HG03139 (cell line): ENCODE measurements at regions not wholly inside any gene's neighbourhood (a gene's known extent, or its start where the extent isn't known, plus 50 kb on each side); places are given as distances from the start of the nearest gene placed in this dataset.
"Not testable (repeated sequence)": the region's sequence is repeated elsewhere in the genome, so short reads cannot be mapped to it uniquely, and the experiment has no call there.

Experiments used
- ATAC-seq: cut with Tn5 transposase; IDR thresholded peaks from one replicate; pipeline ENCODE4 v1.9.1; 2021; ENCODE audit not compliant: unreplicated experiment

- no peak for ATAC-seq
Measured at GRCh38 chr18:42305869-42306593, 351.0 kb downstream of the PIK3C3 start.

DNA sequence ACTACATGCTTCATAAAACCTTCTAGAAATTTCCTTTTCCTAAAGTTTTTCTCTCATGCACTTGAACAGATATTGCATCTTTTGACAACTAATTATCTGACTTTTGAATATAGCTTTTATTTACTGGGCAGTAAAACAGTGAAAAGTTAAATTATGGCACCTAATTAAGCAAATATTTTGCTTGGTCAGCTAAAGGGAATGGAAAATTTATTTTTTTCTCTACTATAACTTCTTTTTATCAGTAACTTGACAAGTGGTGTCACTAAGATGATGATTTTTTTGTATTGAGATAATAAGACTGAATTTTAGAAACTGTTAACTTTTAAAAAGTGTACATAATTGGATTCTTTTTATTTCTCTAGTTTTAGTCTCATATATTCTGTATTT, 351.6 kb downstream of the PIK3C3 start:
- ATAC-seq: no peak

- ATAC-seq: no peak
Measured at GRCh38 chr18:42310956-42311355, 355.9 kb downstream of the PIK3C3 start.

DNA sequence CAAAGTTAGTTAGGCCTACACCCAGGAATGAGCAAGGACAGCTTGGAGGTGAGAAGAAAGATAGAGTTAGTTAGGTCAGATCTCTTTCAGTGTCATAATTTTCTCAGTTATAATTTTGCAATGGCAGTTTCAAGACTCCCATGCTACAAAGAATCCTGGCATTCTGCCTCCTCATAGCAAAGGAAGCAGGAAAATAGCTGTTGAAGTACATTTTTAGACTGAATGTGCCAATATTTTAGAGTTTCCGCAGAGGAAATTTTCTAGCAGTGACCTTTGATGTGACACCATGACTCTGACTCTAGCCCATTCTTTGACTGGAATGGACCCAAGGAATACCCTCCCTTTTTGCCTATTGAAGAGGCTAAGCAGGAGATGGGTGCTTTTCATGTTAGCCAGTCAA, 371.7 kb downstream of the PIK3C3 start:
- ATAC-seq: no peak

DNA sequence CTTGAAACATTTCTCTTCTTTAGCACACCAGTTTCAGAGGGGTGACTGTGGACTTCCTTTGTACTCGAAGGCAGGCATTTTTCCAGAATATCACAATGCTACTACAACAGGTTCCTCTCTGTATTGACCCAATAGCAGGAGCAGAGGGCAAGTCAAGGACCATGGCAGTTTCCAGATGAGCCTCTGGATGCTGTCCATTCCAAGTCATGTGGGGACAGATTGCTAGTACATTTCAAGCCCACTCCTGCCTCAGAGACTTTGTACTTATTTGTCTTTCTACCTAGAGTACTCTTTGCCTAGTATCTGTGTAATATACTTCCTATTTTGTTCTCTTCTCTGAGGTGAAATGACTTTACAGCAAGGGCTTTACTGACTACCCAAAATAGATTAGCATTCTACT, 373.9 kb downstream of the PIK3C3 start:
- ATAC-seq: no peak

DNA sequence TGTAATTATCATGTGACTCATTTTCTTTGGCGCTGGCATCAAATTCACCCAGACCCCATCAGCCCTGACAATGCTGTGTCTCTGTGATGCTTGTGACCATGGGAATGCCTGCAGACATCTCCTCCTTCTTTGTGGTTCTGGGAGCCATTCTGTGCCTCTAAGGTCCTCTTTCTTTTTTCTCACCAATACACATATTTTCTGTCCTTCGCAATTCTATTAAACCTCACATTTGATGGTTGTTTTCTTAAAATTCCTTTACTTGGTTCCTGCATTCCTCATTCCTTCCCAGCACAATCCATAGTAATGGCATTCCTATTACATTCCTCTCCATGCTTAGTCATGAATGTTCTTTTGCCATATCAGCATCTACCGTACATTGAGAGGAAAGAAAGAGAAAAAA, 375.3 kb downstream of the PIK3C3 start:
- ATAC-seq: no peak

- ATAC-seq: no peak
Measured at GRCh38 chr18:42333558-42333957, 378.5 kb downstream of the PIK3C3 start.

- ATAC-seq: no peak
Measured at GRCh38 chr18:42334931-42335330, 379.9 kb downstream of the PIK3C3 start.

- ATAC-seq: no peak
Measured at GRCh38 chr18:42336139-42336538, 381.1 kb downstream of the PIK3C3 start.

DNA sequence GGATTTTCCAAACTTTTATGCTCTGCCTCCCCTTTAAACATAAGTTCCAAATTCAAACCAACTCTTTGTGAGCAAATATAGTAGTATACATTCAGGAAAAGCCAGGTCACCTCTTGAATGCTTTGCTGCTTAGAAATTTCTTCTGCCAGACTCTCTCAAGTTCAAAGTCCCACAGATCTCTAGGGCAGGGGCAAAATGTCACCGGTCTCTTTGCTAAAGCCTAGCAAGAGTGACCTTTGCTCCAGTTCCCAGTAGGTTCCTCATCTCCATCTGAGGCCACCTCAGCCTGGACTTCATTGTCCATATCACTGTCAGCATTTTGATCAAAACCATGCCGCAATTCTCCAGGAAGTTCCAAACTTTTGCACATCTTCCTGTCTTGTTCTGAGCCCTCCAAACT, 382.3 kb downstream of the PIK3C3 start:
- not testable (repeated sequence) for ATAC-seq

GRCh38 chr18:42338683-42339082, 383.6 kb downstream of the PIK3C3 start:
- no peak for ATAC-seq

DNA sequence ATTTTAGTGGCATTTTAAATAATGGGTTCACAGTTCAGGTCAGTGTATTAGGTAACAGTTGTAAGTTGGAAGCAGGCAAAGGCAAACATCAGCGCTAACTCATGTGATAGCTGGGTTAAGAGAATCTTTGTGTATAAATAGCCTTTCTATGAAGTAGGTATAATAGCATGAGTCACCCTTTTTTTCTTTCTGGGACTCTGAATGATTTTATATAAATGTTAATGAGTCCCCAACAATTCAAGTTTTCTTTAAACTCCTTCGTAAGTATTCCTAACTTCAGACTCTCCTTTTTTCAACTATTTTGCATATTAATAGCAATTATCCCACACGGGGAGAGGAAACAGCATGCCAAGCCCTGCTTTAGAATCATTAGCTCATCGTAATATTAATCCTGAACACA, 384.3 kb downstream of the PIK3C3 start:
- no peak for ATAC-seq

DNA sequence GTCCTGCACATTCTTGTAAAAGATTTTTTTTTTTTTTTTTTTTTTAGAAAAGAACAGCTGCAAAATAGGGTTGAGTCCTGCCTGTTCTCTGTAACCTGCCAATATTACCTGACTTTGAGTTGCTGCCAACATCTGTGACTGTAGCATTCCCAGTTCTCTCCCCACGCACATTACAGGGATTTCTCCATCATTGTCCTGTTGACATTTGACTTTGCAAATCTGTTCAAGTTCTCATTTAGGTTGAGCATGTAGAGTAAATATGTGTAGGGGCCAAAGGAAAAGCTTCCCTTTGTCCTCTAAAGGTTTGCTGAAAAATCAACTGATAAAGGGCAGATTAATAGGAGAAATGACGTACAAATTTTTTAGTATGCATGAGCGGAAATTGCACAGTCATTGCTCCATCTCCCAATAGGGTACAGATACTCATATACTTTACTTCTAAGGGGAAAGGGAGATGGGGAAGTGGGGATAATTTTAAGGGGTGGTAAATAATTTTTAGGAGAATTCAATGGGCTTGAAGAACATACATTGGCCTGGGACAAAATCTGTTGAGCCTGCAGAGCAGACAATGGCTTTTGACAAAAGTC, 385.5 kb downstream of the PIK3C3 start:
- no peak for ATAC-seq

GRCh38 chr18:42341423-42341822, 386.4 kb downstream of the PIK3C3 start:
- ATAC-seq: no peak

GRCh38 chr18:42348722-42349121, 393.7 kb downstream of the PIK3C3 start:
- no peak for ATAC-seq

- ATAC-seq: no peak
Measured at GRCh38 chr18:42351455-42351854, 396.4 kb downstream of the PIK3C3 start.

GRCh38 chr18:42360716-42361115, 405.7 kb downstream of the PIK3C3 start:
- ATAC-seq: no peak

DNA sequence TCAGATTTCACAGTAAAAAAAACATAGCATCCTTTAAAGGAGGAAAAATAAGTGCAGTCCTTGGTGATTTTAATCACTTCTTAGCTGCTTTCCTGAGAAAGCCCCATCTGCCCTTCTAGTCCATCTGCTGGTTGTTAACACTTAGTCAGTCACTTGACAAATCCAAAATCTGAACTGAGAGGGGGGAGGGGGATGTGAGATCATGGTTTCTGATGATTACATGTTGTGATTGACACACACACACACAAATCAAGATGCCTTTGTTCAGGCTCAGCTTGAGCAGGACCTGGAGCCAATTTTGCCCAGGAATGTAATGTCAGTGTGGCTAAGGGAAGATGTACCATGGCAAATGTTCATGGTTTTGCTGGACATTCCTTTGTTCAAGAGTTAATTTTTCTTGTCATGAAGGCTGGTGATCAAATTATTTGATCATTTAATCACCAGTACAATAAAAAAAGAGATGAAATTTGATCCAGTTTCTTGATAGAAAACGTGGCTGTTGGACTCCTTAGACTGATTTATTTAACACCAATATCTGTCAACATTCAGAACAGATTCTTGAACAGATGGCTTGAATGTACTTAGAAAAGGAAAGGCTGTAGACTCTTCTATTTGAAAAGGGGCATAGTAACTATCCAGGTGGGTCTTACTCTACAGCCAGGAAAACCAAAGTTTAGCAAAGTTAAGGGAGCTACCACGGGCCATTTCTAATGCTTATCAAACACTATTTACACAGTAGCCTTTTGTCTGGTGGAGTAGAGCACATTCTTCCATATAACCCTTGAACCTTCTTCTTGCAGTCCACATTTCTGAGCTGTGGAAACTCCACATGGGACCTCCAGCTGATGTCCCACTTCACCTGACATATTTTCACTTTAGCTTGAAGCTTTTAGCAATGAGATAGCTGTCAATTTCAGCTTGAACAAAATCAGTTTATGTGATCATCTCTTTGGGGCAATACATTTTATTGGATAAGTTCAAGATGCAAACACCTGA, 408.7 kb downstream of the PIK3C3 start:
- ATAC-seq: no peak

DNA sequence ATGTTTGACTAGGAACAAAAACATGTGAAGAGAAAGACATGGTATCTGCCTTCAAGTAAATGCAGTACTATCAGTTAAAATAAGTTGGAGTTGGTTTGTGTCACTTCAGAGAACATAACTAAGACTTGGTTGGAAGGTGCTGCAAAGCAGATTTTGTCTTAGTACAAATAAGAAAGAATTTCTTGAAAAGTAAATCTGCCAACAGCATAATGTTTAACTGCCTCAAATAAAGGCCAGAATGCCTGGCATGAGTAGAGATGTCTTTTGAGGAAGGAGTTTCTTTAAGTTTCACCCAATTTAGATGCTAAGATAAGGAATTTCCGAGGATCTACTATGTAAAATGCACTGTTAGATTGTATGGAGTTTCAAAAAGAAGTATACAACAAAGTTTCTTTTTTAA, 409.7 kb downstream of the PIK3C3 start:
- no peak for ATAC-seq

GRCh38 chr18:42365591-42365990, 410.6 kb downstream of the PIK3C3 start:
- no peak for ATAC-seq

GRCh38 chr18:42373584-42373983, 418.6 kb downstream of the PIK3C3 start:
- ATAC-seq: no peak

- no peak for ATAC-seq
Measured at GRCh38 chr18:42374961-42375360, 419.9 kb downstream of the PIK3C3 start.
